Naive thymus-derived CD4-positive, alpha-beta T cell (primary cell): ENCODE measurements at regions not wholly inside any gene's neighbourhood (a gene's known extent, or its start where the extent isn't known, plus 50 kb on each side); places are given as distances from the start of the nearest gene placed in this dataset.

Experiments used
- ATAC-seq: fragments of 150-1000 bp; cut with Tn5 transposase; 2 replicates; pipeline ENCODE4 v1.10.0; 2021; ENCODE audit warnings: mild to moderate bottlenecking, moderate library complexity
- CTCF ChIA-PET: fragments of 350-600 bp; sonication (Branson Sonifier 250); formaldehyde crosslinking; loops from one replicate; lab custom pipeline; 2021; ENCODE audit warnings: antibody characterized with exemption; lab: Charles Lee
- POLR2A ChIA-PET: fragments of 350-600 bp; sonication (Branson Sonifier 250); formaldehyde crosslinking; loops from one replicate; lab custom pipeline; 2021; ENCODE audit warnings: antibody characterized with exemption, inconsistent platforms; lab: Charles Lee
- DNase-seq, 9 donors: peaks; one replicate each; pipeline versions ENCODE4 v3.0.0 to v3.0.0-alpha.2; 2020 to 2022; ENCODE audit warnings: mixed read lengths in 1 of 9
- H3K27ac ChIP-seq: one replicate; pipeline ENCODE4 v1.7.0; 2013; ENCODE audit warnings: mild to moderate bottlenecking, low read depth, low read length, moderate library complexity
- H3K27me3 ChIP-seq, 2 donors: one replicate each; pipeline ENCODE4 v1.7.0; 2013; ENCODE audit warnings: low read length in 2 of 2, mild to moderate bottlenecking in 2 of 2, moderate library complexity in 2 of 2; ENCODE audit not compliant: control insufficient read depth in 2 of 2, insufficient read depth in 2 of 2
- H3K36me3 ChIP-seq, 3 experiments: 1 replicate in 2 of 3; 2 replicates in 1 of 3; pipeline ENCODE4 v1.7.0; 2013; ENCODE audit warnings: low read length in 3 of 3, mild to moderate bottlenecking in 3 of 3, moderate library complexity in 1 of 3; ENCODE audit not compliant: insufficient read depth in 3 of 3, control insufficient read depth in 2 of 3
- H3K4me1 ChIP-seq, 2 donors: one replicate each; pipeline ENCODE4 v1.7.0; 2013; ENCODE audit warnings: low read length in 2 of 2, mild to moderate bottlenecking in 2 of 2, moderate library complexity in 1 of 2; ENCODE audit not compliant: control insufficient read depth in 2 of 2, insufficient read depth in 2 of 2
- H3K4me3 ChIP-seq: 2 replicates; pipeline ENCODE4 v1.7.0; 2013; ENCODE audit warnings: mild to moderate bottlenecking, low read length
- H3K9me3 ChIP-seq, 3 experiments: 1 replicate in 2 of 3; 2 replicates in 1 of 3; pipeline ENCODE4 v1.7.0; 2013; ENCODE audit warnings: low read length in 3 of 3; ENCODE audit not compliant: control insufficient read depth in 2 of 3
- H3K27ac Mint-ChIP-seq, 9 donors: one replicate each; pipeline ENCODE4 v1.8.0; 2020 to 2022; ENCODE audit warnings: mixed read lengths in 9 of 9, mild to moderate bottlenecking in 8 of 9, moderate library complexity in 5 of 9, inconsistent platforms in 2 of 9
- H3K27me3 Mint-ChIP-seq, 5 donors: one replicate each; pipeline ENCODE4 v1.8.0; 2021 to 2022; ENCODE audit warnings: mixed read lengths in 5 of 5, mild to moderate bottlenecking in 1 of 5
- H3K36me3 Mint-ChIP-seq, 5 donors: one replicate each; pipeline ENCODE4 v1.8.0; 2020 to 2022; ENCODE audit warnings: mixed read lengths in 5 of 5, mild to moderate bottlenecking in 3 of 5, inconsistent platforms in 1 of 5
- H3K4me1 Mint-ChIP-seq, 7 donors: one replicate each; pipeline ENCODE4 v1.8.0; 2020 to 2022; ENCODE audit warnings: mixed read lengths in 7 of 7, mild to moderate bottlenecking in 3 of 7, inconsistent platforms in 1 of 7
- H3K4me3 Mint-ChIP-seq, 10 donors: one replicate each; pipeline ENCODE4 v1.8.0; 2020 to 2022; ENCODE audit warnings: mild to moderate bottlenecking in 10 of 10, mixed read lengths in 10 of 10, moderate library complexity in 6 of 10, inconsistent platforms in 2 of 10
- H3K9me3 Mint-ChIP-seq, 11 donors: one replicate each; pipeline ENCODE4 v1.8.0; 2020 to 2022; ENCODE audit warnings: mixed read lengths in 11 of 11, mild to moderate bottlenecking in 4 of 11, inconsistent platforms in 1 of 11, moderate library complexity in 1 of 11
- intact Hi-C, 2 donors: fragments of 100-400 bp; cut with micrococcal nuclease; formaldehyde crosslinking; loops; one replicate each; pipeline ENCODE4 v1.15.1; 2023

- Mint-ChIP-seq H3K27me3 (peaks cover 11 to 17% (median 14%) of the 10 kb centered on the region in 5 donors), H3K4me3 (peak overlapping the region in 1 of 10 donors; percentile 49), H3K4me1 (peaks cover 0 to 9% (median 4%) of the 10 kb centered on the region in 7 donors), H3K36me3 (no peaks in the 10 kb centered on the region), H3K27ac (no peak overlapping the region), H3K9me3 (peaks cover 0 to 4% (median 0%) of the 10 kb centered on the region in 11 donors)
- peaks cover 0 to 5% of the 10 kb centered on the region in 2 donors for H3K27me3 ChIP-seq
- no peaks in the 10 kb centered on the region for H3K4me1 ChIP-seq
- H3K27ac ChIP-seq, result no peak overlapping the region
- DNase-seq (no peak), ATAC-seq (no peak)
- H3K4me3 ChIP-seq, result no peak overlapping the region
- POLR2A ChIA-PET, result no interaction called here
- H3K36me3 ChIP-seq, result no peaks in the 10 kb centered on the region
- CTCF ChIA-PET, result no interaction called here
- intact Hi-C loops, result no loop called here
- H3K9me3 ChIP-seq, result no peaks in the 10 kb centered on the region
Measured at GRCh38 chr4:1517592-1518411, 111.6 kb upstream of the NKX1-1 start.

GRCh38 chr4:1516881-1517480 lies 110.7 kb upstream of the NKX1-1 start:
- Histone ChIP-seq H3K4me1 (no peaks in the 10 kb centered on the region), H3K9me3 (no peaks in the 10 kb centered on the region), H3K27ac (no peak overlapping the region), H3K36me3 (no peaks in the 10 kb centered on the region), H3K27me3 (peaks cover 0 to 5% of the 10 kb centered on the region in 2 donors), H3K4me3 (no peak overlapping the region)
- POLR2A ChIA-PET, result no interaction called here
- intact Hi-C loops, result no loop called here
- no peak overlapping the region for H3K4me3 Mint-ChIP-seq
- peaks cover 8 to 14% (median 14%) of the 10 kb centered on the region in 5 donors for H3K27me3 Mint-ChIP-seq
- ATAC-seq (no peak), DNase-seq (no peak)
- H3K4me1 Mint-ChIP-seq, result peaks cover 0 to 9% (median 4%) of the 10 kb centered on the region in 7 donors
- CTCF ChIA-PET, result no interaction called here
- no peaks in the 10 kb centered on the region for H3K36me3 Mint-ChIP-seq
- H3K9me3 Mint-ChIP-seq, result peaks cover 0 to 2% (median 0%) of the 10 kb centered on the region in 11 donors
- H3K27ac Mint-ChIP-seq, result no peak overlapping the region

- H3K27me3 Mint-ChIP-seq, result peaks cover 5 to 14% (median 11%) of the 10 kb centered on the region in 5 donors
- H3K9me3 Mint-ChIP-seq, result peaks cover 0 to 2% (median 0%) of the 10 kb centered on the region in 11 donors
- H3K27ac ChIP-seq, result no peak overlapping the region
- H3K4me3 ChIP-seq, result no peak overlapping the region
- intact Hi-C loops, result no loop called here
- CTCF ChIA-PET, result no interaction called here
- ATAC-seq (no peak), DNase-seq (no peak)
- H3K9me3 ChIP-seq, result no peaks in the 10 kb centered on the region
- H3K36me3 ChIP-seq, result no peaks in the 10 kb centered on the region
- H3K36me3 Mint-ChIP-seq, result no peaks in the 10 kb centered on the region
- H3K4me1 ChIP-seq, result no peaks in the 10 kb centered on the region
- H3K27ac Mint-ChIP-seq, result no peak overlapping the region
- H3K27me3 ChIP-seq, result peaks cover 0 to 3% of the 10 kb centered on the region in 2 donors
- peaks cover 0 to 6% (median 4%) of the 10 kb centered on the region in 7 donors for H3K4me1 Mint-ChIP-seq
- H3K4me3 Mint-ChIP-seq, result no peak overlapping the region
- POLR2A ChIA-PET, result no interaction called here
Measured at GRCh38 chr4:1516261-1516660, 110.0 kb upstream of the NKX1-1 start.

GRCh38 chr4:1515763-1516162 lies 109.5 kb upstream of the NKX1-1 start:
- H3K27me3 ChIP-seq, result peaks cover 0 to 3% of the 10 kb centered on the region in 2 donors

GRCh38 chr4:1515156-1515555 lies 108.9 kb upstream of the NKX1-1 start:
- no peaks in the 10 kb centered on the region for H3K4me1 ChIP-seq
- intact Hi-C loops, result no loop called here
- DNase-seq (no peak), ATAC-seq (no peak)
- peaks cover 0 to 2% (median 0%) of the 10 kb centered on the region in 11 donors for H3K9me3 Mint-ChIP-seq
- no peak overlapping the region for H3K4me3 Mint-ChIP-seq
- H3K36me3 Mint-ChIP-seq, result no peaks in the 10 kb centered on the region
- no peaks in the 10 kb centered on the region for H3K36me3 ChIP-seq
- no peak overlapping the region for H3K27ac Mint-ChIP-seq
- CTCF ChIA-PET, result no interaction called here
- peaks cover 0 to 3% of the 10 kb centered on the region in 2 donors for H3K27me3 ChIP-seq
- no peak overlapping the region for H3K4me3 ChIP-seq
- POLR2A ChIA-PET, result no interaction called here
- peaks cover 0 to 5% (median 4%) of the 10 kb centered on the region in 7 donors for H3K4me1 Mint-ChIP-seq
- no peak overlapping the region for H3K27ac ChIP-seq
- H3K9me3 ChIP-seq, result no peaks in the 10 kb centered on the region
- peaks cover 3 to 14% (median 9%) of the 10 kb centered on the region in 5 donors for H3K27me3 Mint-ChIP-seq

More at GRCh38 chr4:1515763-1516162, 109.5 kb upstream of the NKX1-1 start:
- POLR2A ChIA-PET, result no interaction called here
- no peaks in the 10 kb centered on the region for H3K9me3 ChIP-seq
- ATAC-seq, result no peak
- Mint-ChIP-seq H3K4me1 (peaks cover 0 to 5% (median 4%) of the 10 kb centered on the region in 7 donors), H3K9me3 (peaks cover 0 to 2% (median 0%) of the 10 kb centered on the region in 11 donors), H3K27me3 (peaks cover 3 to 14% (median 9%) of the 10 kb centered on the region in 5 donors), H3K27ac (no peak overlapping the region), H3K4me3 (no peak overlapping the region), H3K36me3 (no peaks in the 10 kb centered on the region)
- H3K36me3 ChIP-seq, result no peaks in the 10 kb centered on the region
- H3K4me3 ChIP-seq, result no peak overlapping the region
- no peaks in the 10 kb centered on the region for H3K4me1 ChIP-seq
- H3K27ac ChIP-seq, result no peak overlapping the region
- intact Hi-C loops, result no loop called here
- no peak for DNase-seq
- CTCF ChIA-PET, result no interaction called here

- CTCF ChIA-PET, result no interaction called here
- ATAC-seq (no peak), DNase-seq (no peak)
- Histone ChIP-seq H3K27me3 (peaks cover 0 to 3% of the 10 kb centered on the region in 2 donors), H3K36me3 (no peaks in the 10 kb centered on the region), H3K4me3 (no peak overlapping the region), H3K4me1 (no peaks in the 10 kb centered on the region), H3K9me3 (no peaks in the 10 kb centered on the region), H3K27ac (no peak overlapping the region)
- Mint-ChIP-seq H3K4me3 (no peak overlapping the region), H3K27ac (no peak overlapping the region), H3K27me3 (peaks cover under 1 to 15% (median 7%) of the 10 kb centered on the region in 5 donors), H3K9me3 (peaks cover 0 to 2% (median 0%) of the 10 kb centered on the region in 11 donors), H3K36me3 (no peaks in the 10 kb centered on the region), H3K4me1 (peaks cover 0 to 2% (median 1%) of the 10 kb centered on the region in 7 donors)
- POLR2A ChIA-PET, result no interaction called here
- intact Hi-C loops, result no loop called here
Measured at GRCh38 chr4:1514612-1515011, 108.4 kb upstream of the NKX1-1 start.
